ENCODE measurements at regions not wholly inside any gene's neighbourhood (a gene's known extent, or its start where the extent isn't known, plus 50 kb on each side); places are given as distances from the start of the nearest gene placed in this dataset.
A peak's percentile ranks its signal among the peaks of the same experiment; 100 is the strongest.

GRCh38 chr9:2413160-2413805 lies 208.3 kb upstream of the VLDLR start:
- DNase-seq = no peak
- H3K9me3 ChIP-seq = no peaks in the 10 kb centered on the region
- WGBS, 2 donors = 65% methylated on average over 3 to 4 of the region's 4 CpGs
- H3K27me3 ChIP-seq = no peaks in the 10 kb centered on the region
- no peak overlapping the region for H3K27ac ChIP-seq
- TF ChIP-seq CTCF (IDR thresholded peaks at IDR 0.05) = no peak
- no peak for TF ChIP-seq POLR2A (IDR thresholded peaks at IDR 0.05)
- intact Hi-C loops (cut with DNase I; ENCODE audit: low total_unique reads) = no loop called here
- H3K36me3 ChIP-seq (ENCODE audit: low read depth, missing control alignments) = no peaks in the 10 kb centered on the region
- H3K4me3 ChIP-seq = no peak overlapping the region
- H3K4me1 ChIP-seq = peaks cover 8% of the 10 kb centered on the region

- no peak overlapping the region for H3K27ac ChIP-seq
- TF ChIP-seq POLR2A (IDR thresholded peaks at IDR 0.05) (no peak), CTCF (IDR thresholded peaks at IDR 0.05) (no peak)
- 44 to 58% methylated on average over 2 of the region's 2 CpGs for WGBS, 2 donors
- no peaks in the 10 kb centered on the region for H3K27me3 ChIP-seq
- DNase-seq = peak; percentile 36
- intact Hi-C loops (cut with DNase I; ENCODE audit: low total_unique reads) = no loop called here
- H3K4me1 ChIP-seq = peaks cover 8% of the 10 kb centered on the region
- H3K4me3 ChIP-seq = no peak overlapping the region
- H3K9me3 ChIP-seq = no peaks in the 10 kb centered on the region
- no peaks in the 10 kb centered on the region for H3K36me3 ChIP-seq (ENCODE audit: low read depth, missing control alignments)
Observed at GRCh38 chr9:2414465-2414864, 207.1 kb upstream of the VLDLR start.

- WGBS, 2 donors = 92 to 97% methylated on average over 6 of the region's 6 CpGs
- Histone ChIP-seq H3K27ac (no peak overlapping the region), H3K4me3 (no peak overlapping the region), H3K9me3 (no peaks in the 10 kb centered on the region), H3K4me1 (peaks cover 8% of the 10 kb centered on the region), H3K27me3 (no peaks in the 10 kb centered on the region), H3K36me3 (ENCODE audit: low read depth, missing control alignments) (no peaks in the 10 kb centered on the region)
- no peak for DNase-seq
- TF ChIP-seq CTCF (IDR thresholded peaks at IDR 0.05) = no peak
- no peak for TF ChIP-seq POLR2A (IDR thresholded peaks at IDR 0.05)
- intact Hi-C loops (cut with DNase I; ENCODE audit: low total_unique reads) = no loop called here
Observed at GRCh38 chr9:2415326-2415725, 206.3 kb upstream of the VLDLR start.

- Histone ChIP-seq H3K27me3 (no peaks in the 10 kb centered on the region), H3K9me3 (no peaks in the 10 kb centered on the region), H3K4me3 (no peak overlapping the region), H3K36me3 (ENCODE audit: low read depth, missing control alignments) (no peaks in the 10 kb centered on the region), H3K27ac (no peak overlapping the region), H3K4me1 (peaks cover 8% of the 10 kb centered on the region)
- WGBS, 2 donors = 90 to 95% methylated on average over 4 of the region's 4 CpGs
- TF ChIP-seq POLR2A (IDR thresholded peaks at IDR 0.05) (no peak), CTCF (IDR thresholded peaks at IDR 0.05) (no peak)
- no peak for DNase-seq
- intact Hi-C loops (cut with DNase I; ENCODE audit: low total_unique reads) = no loop called here
Observed at GRCh38 chr9:2417730-2418129, 203.9 kb upstream of the VLDLR start.

GRCh38 chr9:2418619-2419018 lies 203.0 kb upstream of the VLDLR start:
- intact Hi-C loops (cut with DNase I; ENCODE audit: low total_unique reads) = no loop called here
- Histone ChIP-seq H3K9me3 (no peaks in the 10 kb centered on the region), H3K4me3 (no peak overlapping the region), H3K27ac (no peak overlapping the region), H3K27me3 (no peaks in the 10 kb centered on the region), H3K4me1 (peaks cover 8% of the 10 kb centered on the region), H3K36me3 (ENCODE audit: low read depth, missing control alignments) (no peaks in the 10 kb centered on the region)
- peak; percentile 31 for DNase-seq
- 26 to 28% methylated on average over 1 to 2 of the region's 2 CpGs for WGBS, 2 donors
- no peak for TF ChIP-seq POLR2A (IDR thresholded peaks at IDR 0.05)
- no peak for TF ChIP-seq CTCF (IDR thresholded peaks at IDR 0.05)

Measured in testis (tissue), 2 donors.